ENCODE measurements at regions not wholly inside any gene's neighbourhood (a gene's known extent, or its start where the extent isn't known, plus 50 kb on each side); places are given as distances from the start of the nearest gene placed in this dataset.
"Not testable (repeated sequence)": the region's sequence is repeated elsewhere in the genome, so short reads cannot be mapped to it uniquely, and the experiment has no call there.

GRCh38 chr4:124817531-124817930, 105.0 kb upstream of the ANKRD50 start:
- H4K20me1 ChIP-seq (ENCODE audit: insufficient read depth, low read length) = no peaks in the 10 kb centered on the region
- H3K27ac ChIP-seq (ENCODE audit: low read depth, low read length, poor library complexity, severe bottlenecking) = no peak overlapping the region
- H3K4me3 ChIP-seq (ENCODE audit: low read depth, low read length, poor library complexity, severe bottlenecking) = no peak overlapping the region
- no peak overlapping the region for H3K9ac ChIP-seq (ENCODE audit: low read length)
- no peaks in the 10 kb centered on the region for H3F3A ChIP-seq (ENCODE audit: insufficient read depth, low read length)
- no peaks in the 10 kb centered on the region for H3K9me3 ChIP-seq (ENCODE audit: low read length)
- no peaks in the 10 kb centered on the region for H3K4me1 ChIP-seq (ENCODE audit: insufficient read depth, low read length, severe bottlenecking)
- H3K79me2 ChIP-seq (ENCODE audit: insufficient read depth, low read length) = no peaks in the 10 kb centered on the region
- H3K36me3 ChIP-seq (ENCODE audit: insufficient read depth, low read length) = no peaks in the 10 kb centered on the region
- no peaks in the 10 kb centered on the region for H3K27me3 ChIP-seq (ENCODE audit: insufficient read depth, low read length)
- H2AFZ ChIP-seq (ENCODE audit: low read length) = no peak overlapping the region
- no peaks in the 10 kb centered on the region; the same call in 1 of the 2 replicates for H3K9me2 ChIP-seq (ENCODE audit: low read depth, low read length)
- no peak overlapping the region for H3K4me2 ChIP-seq (ENCODE audit: low read length)
- TF ChIP-seq EZH2 (IDR thresholded peaks at IDR 0.05; ENCODE audit: borderline replicate concordance, low read length) = no peak

DNA sequence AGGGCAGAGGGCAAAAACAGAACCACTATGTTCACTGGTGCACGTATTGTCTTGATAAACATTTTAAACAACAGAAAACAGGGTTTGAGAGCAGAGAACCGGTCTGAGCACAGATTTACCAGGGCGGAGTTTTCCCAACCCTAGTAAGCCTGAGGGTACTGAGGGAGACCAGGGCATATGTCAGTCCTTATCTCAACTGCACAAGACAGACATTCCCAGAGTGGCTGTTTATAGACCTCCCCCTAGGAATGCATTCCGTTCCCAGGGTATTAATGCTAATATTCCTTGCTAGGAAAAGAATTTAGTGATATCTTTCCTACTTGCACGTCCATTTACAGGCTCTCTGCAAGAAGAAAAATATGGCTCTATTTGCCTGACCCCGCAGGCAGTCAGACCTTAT, 99.7 kb upstream of the ANKRD50 start:
- H3F3A ChIP-seq (ENCODE audit: insufficient read depth, low read length); H2AFZ ChIP-seq (ENCODE audit: low read length); H4K20me1 ChIP-seq (ENCODE audit: insufficient read depth, low read length); H3K79me2 ChIP-seq (ENCODE audit: insufficient read depth, low read length); H3K4me1 ChIP-seq (ENCODE audit: insufficient read depth, low read length, severe bottlenecking); H3K9ac ChIP-seq (ENCODE audit: low read length); H3K27me3 ChIP-seq (ENCODE audit: insufficient read depth, low read length); H3K4me2 ChIP-seq (ENCODE audit: low read length); H3K36me3 ChIP-seq (ENCODE audit: insufficient read depth, low read length); H3K4me3 ChIP-seq (ENCODE audit: low read depth, low read length, poor library complexity, severe bottlenecking); H3K9me3 ChIP-seq (ENCODE audit: low read length); H3K27ac ChIP-seq (ENCODE audit: low read depth, low read length, poor library complexity, severe bottlenecking); H3K9me2 ChIP-seq (ENCODE audit: low read depth, low read length): not testable (repeated sequence)

GRCh38 chr4:124810827-124811226, 98.3 kb upstream of the ANKRD50 start:
- Histone ChIP-seq H3F3A (ENCODE audit: insufficient read depth, low read length) (no peaks in the 10 kb centered on the region), H3K36me3 (ENCODE audit: insufficient read depth, low read length) (no peaks in the 10 kb centered on the region), H3K9me2 (ENCODE audit: low read depth, low read length) (no peaks in the 10 kb centered on the region), H3K4me3 (ENCODE audit: low read depth, low read length, poor library complexity, severe bottlenecking) (no peak overlapping the region), H3K79me2 (ENCODE audit: insufficient read depth, low read length) (no peaks in the 10 kb centered on the region), H3K4me2 (ENCODE audit: low read length) (no peak overlapping the region), H3K27me3 (ENCODE audit: insufficient read depth, low read length) (no peaks in the 10 kb centered on the region), H3K9me3 (ENCODE audit: low read length) (no peaks in the 10 kb centered on the region), H4K20me1 (ENCODE audit: insufficient read depth, low read length) (no peaks in the 10 kb centered on the region), H3K4me1 (ENCODE audit: insufficient read depth, low read length, severe bottlenecking) (no peaks in the 10 kb centered on the region), H3K9ac (ENCODE audit: low read length) (no peak overlapping the region), H3K27ac (ENCODE audit: low read depth, low read length, poor library complexity, severe bottlenecking) (no peak overlapping the region), H2AFZ (ENCODE audit: low read length) (no peak overlapping the region)
- TF ChIP-seq, protein P1, sequence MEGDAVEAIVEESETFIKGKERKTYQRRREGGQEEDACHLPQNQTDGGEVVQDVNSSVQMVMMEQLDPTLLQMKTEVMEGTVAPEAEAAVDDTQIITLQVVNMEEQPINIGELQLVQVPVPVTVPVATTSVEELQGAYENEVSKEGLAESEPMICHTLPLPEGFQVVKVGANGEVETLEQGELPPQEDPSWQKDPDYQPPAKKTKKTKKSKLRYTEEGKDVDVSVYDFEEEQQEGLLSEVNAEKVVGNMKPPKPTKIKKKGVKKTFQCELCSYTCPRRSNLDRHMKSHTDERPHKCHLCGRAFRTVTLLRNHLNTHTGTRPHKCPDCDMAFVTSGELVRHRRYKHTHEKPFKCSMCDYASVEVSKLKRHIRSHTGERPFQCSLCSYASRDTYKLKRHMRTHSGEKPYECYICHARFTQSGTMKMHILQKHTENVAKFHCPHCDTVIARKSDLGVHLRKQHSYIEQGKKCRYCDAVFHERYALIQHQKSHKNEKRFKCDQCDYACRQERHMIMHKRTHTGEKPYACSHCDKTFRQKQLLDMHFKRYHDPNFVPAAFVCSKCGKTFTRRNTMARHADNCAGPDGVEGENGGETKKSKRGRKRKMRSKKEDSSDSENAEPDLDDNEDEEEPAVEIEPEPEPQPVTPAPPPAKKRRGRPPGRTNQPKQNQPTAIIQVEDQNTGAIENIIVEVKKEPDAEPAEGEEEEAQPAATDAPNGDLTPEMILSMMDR (IDR thresholded peaks at IDR 0.05; ENCODE audit: low read length) = no peak
- no peak for TF ChIP-seq EZH2 (IDR thresholded peaks at IDR 0.05; ENCODE audit: borderline replicate concordance, low read length)

GRCh38 chr4:124807421-124807820, 94.9 kb upstream of the ANKRD50 start:
- no peak for TF ChIP-seq EZH2 (IDR thresholded peaks at IDR 0.05; ENCODE audit: borderline replicate concordance, low read length)
- TF ChIP-seq, protein P1 (IDR thresholded peaks at IDR 0.05; ENCODE audit: low read length) = no peak
- Histone ChIP-seq H3F3A (ENCODE audit: insufficient read depth, low read length) (no peaks in the 10 kb centered on the region), H3K79me2 (ENCODE audit: insufficient read depth, low read length) (no peaks in the 10 kb centered on the region), H3K4me2 (ENCODE audit: low read length) (no peak overlapping the region), H3K27me3 (ENCODE audit: insufficient read depth, low read length) (no peaks in the 10 kb centered on the region), H3K27ac (ENCODE audit: low read depth, low read length, poor library complexity, severe bottlenecking) (no peak overlapping the region), H3K36me3 (ENCODE audit: insufficient read depth, low read length) (no peaks in the 10 kb centered on the region), H3K4me3 (ENCODE audit: low read depth, low read length, poor library complexity, severe bottlenecking) (no peak overlapping the region), H3K9me2 (ENCODE audit: low read depth, low read length) (no peaks in the 10 kb centered on the region), H3K9ac (ENCODE audit: low read length) (no peak overlapping the region), H3K9me3 (ENCODE audit: low read length) (no peaks in the 10 kb centered on the region), H4K20me1 (ENCODE audit: insufficient read depth, low read length) (no peaks in the 10 kb centered on the region), H3K4me1 (ENCODE audit: insufficient read depth, low read length, severe bottlenecking) (no peaks in the 10 kb centered on the region), H2AFZ (ENCODE audit: low read length) (no peak overlapping the region)

All from OCI-LY1 (cell line).